GM18858 (cell line): ENCODE measurements at regions not wholly inside any gene's neighbourhood (a gene's known extent, or its start where the extent isn't known, plus 50 kb on each side); places are given as distances from the start of the nearest gene placed in this dataset.

Experiments used
- ATAC-seq: cut with Tn5 transposase; IDR thresholded peaks from one replicate; pipeline ENCODE4 v1.9.1; 2021; ENCODE audit not compliant: unreplicated experiment

DNA sequence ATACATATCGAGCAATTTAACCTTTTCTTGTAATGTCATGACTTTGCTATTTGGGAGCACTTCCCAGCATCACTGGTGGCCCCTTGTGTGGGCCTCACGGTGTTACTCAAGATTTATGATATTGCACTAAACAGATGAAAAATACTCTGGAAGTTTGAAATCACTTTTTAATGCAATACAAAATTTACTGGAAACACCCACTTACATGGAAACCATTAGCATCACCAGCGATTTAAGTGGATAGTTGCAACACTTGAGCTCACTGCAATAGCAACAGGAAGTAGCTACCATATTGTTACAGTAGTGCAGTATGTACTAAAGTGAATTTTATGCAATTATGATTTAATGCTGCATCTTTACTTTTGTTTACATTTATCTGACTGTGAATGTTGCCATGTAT is 184.4 kb downstream of the MDFIC start:
- no peak for ATAC-seq

DNA sequence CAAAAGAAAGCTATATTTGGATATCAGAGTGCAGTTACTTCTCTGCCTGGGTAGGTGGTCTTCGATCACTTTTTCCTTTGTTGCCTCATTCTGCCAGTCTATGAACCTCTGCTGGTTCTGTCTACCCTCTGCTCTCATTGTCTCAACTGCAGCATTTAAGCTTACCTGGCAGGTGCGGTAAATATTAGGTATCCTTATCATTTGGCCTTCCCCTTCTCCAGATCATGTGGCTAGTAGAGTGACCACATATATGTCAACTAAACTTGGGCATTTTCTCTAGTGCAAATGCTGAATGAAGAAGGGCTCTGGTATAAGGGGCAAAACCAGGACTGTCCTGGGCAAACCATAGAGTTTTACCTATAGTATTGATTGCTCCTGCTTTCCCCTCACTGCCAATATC is 180.8 kb downstream of the MDFIC start:
- no peak for ATAC-seq

DNA sequence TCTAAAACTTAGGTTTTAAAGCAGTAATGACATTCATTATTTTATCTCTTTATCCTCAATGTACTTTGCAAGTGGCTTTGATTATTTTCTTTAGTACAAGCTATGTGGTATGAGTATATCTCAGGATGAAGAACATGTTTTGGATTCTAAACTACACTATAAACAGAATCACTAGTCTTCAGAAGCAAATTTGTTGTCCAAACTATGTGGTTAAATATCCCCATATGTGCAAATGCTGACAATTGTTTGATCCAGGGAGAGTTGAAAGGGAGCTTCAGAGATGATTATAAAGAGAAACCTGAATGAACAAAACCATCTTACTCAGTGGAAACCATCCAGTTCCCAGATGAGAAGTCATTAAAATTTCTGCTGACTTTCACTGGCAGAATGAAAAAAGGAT is 179.3 kb downstream of the MDFIC start:
- no peak for ATAC-seq

DNA sequence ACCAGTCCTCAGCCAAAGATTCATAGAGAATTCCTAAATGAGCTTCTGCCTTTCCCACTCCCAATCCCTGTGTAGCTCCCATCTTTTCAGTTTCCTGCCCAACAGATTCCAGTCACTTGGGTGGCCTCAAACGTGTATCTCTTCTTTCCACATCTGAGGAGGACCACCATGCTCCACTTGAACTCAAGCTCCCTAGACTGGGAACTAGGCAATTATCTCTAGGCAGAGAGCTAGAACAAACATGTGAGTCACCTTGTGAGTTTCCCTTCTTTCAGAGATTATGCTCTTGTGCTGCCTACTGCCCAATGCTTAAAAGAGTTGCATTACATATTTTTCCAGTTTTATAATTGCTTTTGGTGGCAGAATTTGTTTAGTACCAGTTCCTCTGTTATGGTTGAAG is 178.0 kb downstream of the MDFIC start:
- no peak for ATAC-seq

DNA sequence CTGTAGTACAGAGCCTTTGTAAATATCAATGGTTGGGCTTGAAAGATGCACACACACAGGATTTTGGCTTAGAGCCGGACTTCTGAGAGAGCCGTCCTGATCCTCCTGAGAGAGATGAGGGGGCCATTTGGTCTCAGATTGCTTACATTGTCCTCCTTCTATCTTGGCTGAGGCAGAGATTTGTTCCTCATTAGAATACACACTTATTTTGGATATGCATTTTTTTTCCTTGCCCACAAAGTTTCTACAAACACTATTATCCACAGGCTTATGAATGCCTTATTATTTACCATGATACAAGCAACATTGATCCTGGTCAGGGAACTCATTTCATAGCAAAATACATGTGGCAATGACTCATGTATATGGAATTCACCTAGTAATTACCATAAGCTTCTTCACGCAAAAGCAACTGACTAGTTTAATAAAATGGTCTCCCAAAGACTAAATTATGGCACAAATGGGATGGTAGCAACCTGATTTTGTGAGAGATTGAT is 175.3 kb downstream of the MDFIC start:
- ATAC-seq, result no peak

DNA sequence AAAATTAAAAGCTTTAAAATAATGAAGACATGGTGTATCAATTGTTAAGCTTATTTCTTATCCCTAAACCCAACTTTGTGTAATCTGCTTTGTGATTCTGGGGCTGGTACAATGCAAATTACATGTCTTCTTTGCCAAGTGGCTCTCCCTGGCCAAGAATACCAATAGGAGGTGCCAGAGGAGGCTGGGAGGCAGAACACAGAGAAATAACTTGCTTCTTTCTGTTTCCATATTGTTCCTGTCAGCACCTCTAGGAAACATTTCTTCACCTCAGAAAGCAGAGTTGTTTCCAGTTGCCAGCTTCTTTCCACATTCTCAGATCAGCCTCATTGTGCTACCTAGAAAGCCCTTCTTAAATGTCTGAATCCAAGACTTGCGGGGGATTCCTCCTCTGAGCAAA is 174.4 kb downstream of the MDFIC start:
- no peak for ATAC-seq

DNA sequence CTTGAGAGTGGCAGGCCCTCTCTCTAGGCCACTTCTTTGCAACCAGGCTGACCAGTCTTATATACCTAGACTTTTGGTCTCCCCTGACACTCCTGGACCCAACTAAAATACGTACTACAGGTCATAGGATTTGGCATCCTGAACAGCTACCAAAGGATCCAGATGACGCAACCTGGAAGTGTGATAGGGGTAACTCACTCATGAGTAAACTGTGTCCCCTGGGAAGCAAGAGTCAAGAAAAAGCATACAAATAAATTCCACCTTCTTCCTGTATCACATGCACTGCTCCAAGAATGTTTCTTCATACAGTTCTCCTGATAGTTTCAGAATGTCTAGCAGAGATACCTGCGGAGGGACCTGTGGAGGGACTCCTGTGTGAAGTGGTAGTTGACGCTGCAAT is 172.3 kb downstream of the MDFIC start:
- no peak for ATAC-seq

DNA sequence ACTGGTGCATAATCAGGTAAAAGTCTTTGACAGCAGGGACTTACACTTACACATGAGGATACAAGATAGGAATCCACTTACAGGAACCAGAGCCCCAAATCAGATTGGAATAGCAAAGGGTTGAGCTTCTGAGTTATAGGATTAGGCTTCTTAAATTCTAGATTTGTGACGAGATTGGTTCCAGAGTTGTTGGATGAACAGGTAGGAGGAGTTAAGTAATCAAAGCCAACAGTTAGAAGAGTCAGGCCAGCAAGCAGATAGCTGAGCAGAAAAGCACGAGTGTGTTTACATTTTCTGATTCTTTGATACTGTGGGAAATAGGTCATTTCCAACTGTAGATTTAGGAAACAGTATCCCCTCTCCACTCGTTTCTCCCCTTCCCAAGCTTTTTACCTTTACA is 167.0 kb downstream of the MDFIC start:
- no peak for ATAC-seq

DNA sequence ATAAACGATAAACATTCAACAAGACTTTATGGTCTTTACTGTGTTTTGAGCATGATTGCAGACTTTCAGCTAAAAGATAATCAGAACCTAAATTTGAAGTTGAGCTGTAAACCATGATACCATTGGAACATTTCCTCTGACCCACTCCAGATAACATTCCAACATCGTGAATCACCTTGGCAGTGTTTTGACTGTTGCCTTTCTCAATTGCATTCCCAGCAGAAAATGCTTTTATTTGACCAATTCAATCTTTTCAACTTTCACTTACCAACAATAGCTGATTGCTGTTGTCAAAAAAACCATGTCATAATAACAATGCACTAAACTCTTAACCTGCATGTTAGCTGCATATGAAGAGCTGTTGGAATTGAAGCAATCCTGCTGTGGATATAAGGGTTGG is 165.5 kb downstream of the MDFIC start:
- ATAC-seq, result no peak

DNA sequence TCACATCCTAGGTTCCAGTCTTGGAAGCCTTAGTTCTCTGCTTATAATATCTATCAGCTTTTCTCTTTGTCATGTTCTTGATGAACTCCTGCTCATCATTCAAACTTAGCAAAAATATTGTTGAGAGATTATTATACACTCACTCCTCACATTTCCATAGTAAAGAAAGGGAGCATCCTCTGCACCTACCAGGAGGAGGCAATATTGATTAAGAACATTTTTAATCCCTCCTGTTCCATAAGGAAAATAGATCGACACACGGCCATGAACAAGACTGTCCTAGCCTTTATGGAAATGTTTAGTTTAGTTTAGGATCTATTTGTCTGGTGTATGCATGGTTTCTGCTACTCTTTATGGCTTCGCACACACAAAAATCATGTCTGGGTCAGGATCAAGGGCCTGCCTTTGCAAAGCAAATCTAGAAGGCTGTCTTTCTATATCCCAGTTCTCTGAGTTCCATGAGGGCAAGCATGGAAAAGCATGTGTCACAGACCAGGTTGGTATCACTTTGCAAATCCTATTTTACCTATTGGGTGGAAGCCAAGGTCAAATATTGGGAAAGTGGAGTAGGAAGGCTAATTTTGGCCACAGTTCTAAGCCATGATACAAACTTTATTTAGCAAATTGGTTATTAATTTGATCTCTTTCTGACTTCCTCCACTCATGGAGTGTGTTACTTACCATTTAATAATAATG is 164.4 kb downstream of the MDFIC start:
- no peak for ATAC-seq

DNA sequence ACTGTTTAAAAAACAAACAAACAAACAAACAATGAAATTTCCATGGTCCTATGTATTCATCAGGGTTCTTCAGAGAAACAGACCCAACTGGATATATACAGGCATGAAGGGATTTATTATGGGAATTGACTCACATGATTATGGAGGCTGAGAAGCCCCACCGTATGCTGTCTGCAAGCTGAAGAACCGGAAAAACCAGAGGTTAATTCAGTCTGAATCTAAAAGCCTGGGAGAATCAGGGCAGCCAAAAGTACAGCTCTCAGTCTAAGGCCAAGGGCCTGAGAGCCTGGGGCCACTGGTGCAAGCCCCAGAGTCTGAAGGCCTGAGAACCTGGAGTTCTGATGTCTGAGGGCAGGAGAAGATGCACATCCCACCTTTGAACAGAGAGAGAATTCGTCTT is 163.5 kb downstream of the MDFIC start:
- ATAC-seq, result no peak

DNA sequence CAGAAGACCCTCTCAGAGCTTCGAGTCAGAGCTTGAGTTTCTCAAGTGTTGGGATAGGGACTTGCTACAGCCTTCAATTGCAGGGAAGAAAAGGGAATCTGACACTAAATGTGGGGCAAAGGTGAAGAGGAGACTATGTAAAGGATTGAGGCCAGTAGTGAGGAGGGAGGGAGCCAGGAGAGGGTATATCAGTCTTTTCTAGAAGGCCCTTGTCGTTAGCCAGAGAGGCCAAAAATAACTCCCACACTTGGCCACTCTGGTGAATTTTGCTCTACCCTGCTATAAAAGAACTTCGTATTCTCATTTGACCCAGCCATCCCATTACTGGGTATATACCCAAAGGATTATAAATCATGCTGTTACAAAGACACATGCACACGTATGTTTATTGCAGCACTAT is 162.0 kb downstream of the MDFIC start:
- ATAC-seq, result no peak

DNA sequence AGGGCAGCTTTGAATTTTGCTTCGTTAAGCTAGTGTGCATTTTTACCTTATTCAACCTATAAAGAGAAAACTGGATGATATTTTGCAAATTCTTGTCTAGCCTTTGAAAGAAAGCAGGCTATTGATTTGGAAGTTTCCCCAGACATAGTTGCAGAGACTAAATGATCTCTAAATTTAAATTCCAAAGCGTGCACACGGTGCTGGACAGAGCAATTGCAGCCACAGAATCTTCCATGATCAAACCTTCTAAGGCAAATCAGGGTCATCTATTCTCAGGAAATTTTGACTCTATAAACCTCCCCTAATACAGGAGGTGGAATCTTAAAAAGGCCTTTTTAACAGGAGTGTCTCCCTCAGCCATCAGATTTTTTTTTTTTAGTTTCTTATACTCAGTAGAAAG is 159.9 kb downstream of the MDFIC start:
- no peak for ATAC-seq

DNA sequence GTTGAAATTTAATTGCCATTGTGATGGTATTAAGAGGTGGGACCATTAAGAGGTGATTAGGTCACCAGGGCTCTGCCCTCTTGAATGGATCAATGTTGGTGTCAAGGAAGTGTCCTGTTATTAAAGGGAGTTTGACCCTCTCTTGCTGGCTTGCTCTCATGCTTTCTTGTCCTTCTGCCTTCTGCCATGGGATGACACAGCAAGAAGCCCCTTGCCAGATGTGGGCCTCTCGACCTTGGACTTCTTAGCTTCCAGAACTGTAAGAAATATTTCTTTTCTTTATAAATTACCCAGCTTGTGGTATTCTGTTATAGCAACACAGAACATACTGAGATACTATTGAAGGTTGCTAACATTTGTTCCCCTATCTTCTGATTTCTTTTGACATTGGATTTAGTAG is 157.0 kb downstream of the MDFIC start:
- no peak for ATAC-seq

DNA sequence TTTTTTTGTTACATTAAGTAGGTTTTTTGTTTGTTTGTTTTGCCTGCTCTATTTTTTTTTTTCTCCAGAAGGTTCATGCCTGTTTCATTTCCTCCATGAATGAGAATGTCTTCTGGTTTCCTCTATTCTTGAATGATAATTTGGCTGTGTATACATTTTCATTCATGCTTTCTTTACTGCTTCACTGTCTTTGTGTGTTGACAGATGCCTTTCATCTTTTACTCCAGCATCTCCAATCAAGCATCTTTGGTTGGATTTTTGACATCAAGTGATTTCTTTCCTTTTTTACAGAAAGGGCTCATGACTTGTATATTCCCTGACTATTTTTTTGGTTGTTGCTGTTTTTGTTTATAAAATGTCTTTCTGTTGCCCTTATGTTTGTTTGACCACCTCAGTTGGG is 156.5 kb downstream of the MDFIC start:
- ATAC-seq, result no peak

DNA sequence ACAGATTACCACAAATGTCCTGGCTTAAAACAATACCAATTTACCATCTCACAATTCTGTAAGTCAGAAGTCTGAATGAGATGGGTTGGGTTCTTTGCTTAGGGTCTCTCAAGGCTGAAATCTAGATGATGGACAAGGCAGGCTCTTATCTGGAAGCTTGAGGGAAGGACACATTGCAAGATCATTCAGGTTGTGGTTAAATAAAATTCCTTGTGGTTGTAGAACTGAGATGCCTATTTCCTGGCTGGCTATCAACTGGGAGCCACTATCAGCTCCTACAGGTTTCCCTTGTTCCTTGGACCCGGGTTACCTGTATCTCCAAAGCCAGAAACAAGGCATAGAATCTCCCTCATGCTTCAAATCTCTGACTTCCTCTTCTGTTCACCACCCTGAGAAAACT is 148.4 kb downstream of the MDFIC start:
- no peak for ATAC-seq
